Activated CD4-positive, alpha-beta T cell treated with anti-CD3 and anti-CD28 coated beads, Interleukin-2, amount 50 U/mL, for 16 hours (primary cell): ENCODE measurements at regions not wholly inside any gene's neighbourhood (a gene's known extent, or its start where the extent isn't known, plus 50 kb on each side); places are given as distances from the start of the nearest gene placed in this dataset.

Experiments used
- DNase-seq: peaks from one replicate; pipeline ENCODE4 v3.0.0-alpha.2; 2020

DNA sequence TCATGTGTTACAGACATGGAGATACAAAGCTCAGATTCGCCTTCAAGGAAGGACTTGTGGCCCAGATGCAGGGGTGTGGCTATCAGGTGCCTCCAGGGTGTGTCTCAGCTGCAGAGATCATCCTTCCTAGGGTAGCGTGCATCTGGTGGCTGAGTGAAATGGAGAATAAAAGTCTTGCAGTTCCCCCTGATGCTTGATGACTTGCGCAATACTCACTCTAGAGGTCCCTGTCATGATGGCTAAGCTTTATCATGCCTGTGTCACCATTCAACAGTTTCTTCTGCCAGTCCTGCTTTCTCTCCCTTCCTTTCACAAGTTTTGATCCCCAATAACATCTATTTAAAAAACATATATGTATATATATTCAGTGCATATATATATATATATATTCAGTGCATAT lies 228.1 kb downstream of the PAX1 start:
- no peak for DNase-seq

DNA sequence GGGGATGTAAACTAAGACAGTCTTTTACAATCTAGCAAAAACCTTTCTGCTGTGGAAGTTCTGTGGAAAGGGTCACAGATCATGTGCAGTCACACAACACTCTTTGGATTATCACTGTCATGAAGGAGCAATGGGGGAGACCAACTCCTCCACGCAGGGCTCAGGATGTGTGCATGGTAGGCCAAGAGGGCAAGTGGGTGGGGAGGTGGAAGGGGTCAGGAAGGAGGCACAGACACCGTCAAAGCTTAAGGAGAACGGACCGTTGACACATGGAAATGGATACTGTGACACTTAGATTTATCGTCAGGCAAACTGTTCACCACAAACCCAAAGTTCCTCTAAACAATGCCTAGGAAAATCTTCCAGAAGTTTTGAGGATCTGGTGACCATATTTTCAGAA lies 215.8 kb downstream of the PAX1 start:
- no peak for DNase-seq

DNA sequence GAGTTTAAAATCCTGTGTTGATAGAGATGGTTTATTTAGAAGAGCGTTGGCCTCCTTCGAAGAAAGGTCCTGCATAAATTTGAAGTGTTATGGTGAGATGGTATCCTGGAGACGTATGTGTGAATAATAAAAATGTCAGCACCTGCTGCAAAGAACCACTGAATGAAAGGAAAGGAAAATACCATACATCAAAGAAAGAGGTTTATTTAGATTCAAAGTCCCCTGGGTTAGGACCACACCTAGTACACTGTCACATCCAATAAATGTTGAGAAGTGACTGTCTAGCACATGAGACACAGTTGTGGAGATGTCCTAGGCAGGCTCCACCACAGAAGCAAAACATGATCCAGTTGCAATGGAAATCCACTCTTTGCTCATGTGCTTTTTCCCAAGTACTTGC lies 214.7 kb downstream of the PAX1 start:
- DNase-seq: no peak

DNA sequence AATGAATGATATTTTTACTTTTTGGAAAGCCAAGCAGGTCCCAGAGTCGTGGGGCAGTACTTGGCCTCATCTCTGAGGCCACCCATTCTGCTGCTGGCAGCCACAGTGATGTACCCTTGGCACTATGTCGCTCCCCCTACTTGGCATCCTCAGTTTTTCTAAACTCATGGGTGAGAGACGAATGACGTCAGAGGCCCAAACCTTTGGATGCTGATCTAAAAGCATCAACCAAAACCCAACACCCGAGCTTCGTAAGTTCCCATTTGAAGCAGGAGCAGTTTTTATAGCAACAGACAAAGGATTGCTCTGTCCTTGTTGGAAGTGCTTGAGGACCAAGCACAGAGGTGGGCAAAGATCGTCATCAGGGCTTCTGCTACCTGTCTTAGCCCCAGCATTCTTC lies 212.9 kb downstream of the PAX1 start:
- DNase-seq: no peak

DNA sequence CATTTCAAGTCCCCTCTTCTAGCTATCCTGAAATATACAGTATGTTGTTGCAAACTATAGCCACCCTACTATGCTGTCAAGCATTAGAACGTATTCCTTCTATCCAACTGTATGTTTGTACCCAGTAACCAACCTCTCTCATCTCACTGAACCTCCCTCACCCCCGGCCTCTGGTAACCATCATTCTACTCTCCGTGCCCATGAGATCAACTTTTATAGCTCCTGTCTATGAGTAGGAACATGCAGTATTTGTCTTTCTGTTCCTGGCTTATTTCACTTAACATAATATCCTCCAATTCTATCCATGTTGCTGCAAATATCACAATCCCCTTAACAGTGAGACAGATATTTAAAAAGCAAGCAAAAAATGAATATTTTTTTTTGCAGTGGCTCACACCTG lies 196.9 kb downstream of the PAX1 start:
- DNase-seq: no peak

DNA sequence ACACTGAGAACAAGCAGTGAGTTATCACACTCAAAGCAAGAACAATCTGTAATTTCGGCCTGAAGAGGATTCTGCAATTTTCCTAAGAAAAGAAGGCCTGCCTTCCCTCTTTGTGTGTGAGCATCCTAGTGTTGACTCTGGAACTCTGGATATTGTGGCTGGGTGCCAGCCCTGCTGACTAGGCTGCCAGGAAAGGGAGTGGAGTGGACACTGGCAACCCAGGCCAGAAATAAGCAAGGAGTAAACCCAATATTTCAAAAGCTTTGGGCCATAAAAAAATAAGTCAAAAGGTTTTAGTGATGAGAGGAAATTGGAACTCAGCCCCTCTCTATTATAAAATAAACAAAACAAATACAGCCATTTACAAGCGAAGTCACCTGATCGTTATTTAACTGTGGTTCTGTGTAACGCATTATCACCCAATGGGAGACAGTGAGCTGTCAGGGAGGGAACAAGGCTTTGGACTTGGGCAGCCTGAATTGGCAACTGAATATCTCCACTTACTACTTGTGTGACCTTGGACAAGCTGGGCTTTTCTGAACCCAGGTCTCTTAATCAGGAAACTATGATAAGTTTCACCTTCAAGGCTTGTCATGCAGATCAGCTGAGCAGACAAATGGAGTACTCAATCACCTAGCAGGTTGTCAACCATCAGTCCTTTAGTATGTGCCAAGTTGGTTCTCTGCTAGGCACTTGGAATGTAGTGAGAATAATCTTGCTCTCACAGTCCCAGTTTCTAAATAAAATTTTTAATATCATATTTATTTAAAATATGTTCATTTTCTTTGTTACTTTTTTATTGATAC lies 196.2 kb downstream of the PAX1 start:
- DNase-seq: no peak

DNA sequence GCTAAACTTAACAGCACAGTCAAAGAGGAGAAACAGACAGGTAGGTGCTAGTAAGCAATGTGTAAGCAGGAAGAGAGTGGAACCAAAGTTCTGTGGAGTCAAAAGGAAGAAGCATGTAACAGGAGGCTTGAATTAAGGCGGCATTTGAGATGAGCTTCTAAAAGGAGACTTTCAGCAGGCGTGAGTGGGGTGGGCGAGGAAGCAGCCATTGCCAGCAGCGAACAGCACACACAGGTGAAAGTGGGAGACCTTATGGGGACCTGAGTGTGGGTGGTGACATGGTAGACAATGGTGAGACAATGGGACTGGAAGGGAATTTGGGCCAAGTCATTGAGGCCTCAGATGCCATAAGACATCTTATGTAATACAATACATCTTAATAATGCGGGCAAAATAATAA lies 195.0 kb downstream of the PAX1 start:
- no peak for DNase-seq

DNA sequence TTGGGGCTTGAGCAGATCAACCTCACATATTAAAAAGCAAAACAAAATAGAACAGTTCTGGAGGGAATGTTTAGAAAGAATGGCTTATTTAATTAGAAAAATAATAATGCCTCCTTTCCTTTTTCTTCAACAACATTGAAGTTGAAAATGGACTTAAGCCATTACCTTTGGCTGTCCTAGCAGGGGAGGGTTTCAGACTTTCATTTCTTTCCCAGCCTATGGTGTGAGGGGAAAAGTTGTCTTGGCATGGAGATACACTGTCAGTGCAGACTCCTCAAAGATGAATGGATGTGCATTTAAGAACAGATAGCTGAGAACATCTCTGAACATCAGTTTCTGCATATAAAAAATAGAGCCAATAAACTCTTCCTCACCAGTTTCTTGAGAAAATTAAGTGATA lies 169.5 kb downstream of the PAX1 start:
- DNase-seq: no peak

DNA sequence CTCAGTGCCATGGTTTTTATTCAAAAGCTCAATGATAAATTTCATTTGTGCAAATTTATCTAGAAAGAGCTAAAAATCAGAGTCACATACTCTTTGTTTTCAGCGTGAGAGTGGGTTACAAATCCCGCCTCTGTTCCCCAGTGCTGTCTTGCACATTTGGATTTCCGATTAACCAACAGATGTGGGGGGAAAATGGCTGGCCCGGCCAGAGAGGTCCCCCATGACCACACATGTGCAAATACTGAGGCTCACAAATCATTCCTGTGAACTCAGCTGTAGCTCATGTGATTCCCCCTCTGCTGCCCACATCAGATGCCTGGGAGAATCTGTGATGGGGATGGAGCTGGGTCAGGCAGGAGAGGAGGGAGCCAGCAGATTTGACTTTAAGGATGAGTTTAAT lies 168.7 kb downstream of the PAX1 start:
- DNase-seq: no peak

DNA sequence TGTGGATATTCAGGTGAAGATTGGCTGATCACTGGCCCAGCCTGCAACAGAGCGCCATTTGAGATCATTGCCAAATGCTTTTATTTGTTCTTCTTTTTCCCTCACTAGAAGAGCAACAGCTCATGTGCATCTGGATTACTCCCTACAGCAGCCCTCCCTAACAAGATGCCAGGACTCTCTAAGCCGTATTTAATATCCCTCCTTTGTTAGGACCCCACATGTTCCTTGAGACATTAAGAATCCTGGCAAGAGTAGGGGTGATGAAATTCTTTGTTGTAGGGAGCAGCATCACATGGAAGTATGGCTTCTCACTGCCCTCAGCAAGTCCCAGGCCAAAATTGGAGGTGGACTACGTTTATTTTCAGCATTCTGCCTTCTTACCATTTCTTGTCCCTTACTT lies 167.8 kb downstream of the PAX1 start:
- no peak for DNase-seq

DNA sequence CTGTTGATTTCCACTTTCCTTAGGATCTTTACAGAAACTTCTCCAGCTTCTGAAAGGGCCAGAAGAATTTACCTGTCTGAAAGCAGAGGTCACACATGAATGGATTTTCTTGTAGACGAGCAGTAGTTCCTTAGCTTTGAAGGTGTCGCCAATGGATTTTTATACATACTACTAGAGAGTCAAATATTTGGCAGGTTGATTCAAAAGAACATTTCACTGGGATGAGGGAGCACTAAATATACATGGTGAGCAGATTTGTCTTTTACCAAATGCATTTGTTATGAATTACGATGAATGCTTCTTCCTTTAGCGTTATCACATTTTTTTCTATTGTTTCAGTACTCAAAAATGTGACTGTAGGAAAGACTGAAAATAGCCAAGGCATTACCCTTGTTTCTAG lies 162.3 kb downstream of the PAX1 start:
- DNase-seq: no peak

DNA sequence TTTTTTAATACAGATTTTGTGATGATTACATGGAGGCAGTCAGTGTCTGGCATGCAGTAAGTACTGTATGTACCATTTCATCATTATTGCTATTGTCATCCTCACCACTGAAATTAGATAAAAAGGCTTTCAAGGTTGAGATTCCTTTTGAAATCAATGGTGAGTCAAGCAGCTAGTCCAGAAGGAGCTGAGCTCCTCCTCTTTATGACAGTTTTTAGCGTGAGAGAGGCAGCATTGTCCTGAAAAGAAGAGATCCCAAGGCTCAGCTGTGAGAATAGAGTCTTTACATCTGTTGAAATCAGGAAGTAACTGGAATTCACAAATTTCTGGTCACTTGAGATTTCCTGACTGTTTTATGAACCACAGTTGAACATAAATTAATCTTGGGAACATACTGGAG lies 161.9 kb downstream of the PAX1 start:
- DNase-seq: no peak

DNA sequence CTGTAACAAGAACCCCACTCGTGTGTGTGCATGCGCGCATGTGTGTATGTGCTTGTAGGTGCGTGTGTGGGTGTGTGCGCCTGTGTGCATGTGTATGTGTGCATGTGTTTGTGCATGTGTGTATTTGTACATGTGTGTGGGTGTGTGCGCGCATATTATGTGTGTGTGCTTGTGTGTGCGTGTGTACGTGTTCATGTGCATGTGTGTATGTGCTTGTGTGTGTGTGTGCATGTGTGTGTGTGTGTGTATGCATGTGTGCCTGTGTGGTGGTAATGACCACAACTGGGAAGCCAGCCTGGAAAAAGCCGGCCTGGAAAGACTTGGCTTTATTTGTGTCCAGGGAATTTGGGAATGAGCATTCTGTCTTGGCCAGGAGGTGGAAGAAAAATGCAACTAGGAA lies 157.5 kb downstream of the PAX1 start:
- no peak for DNase-seq

DNA sequence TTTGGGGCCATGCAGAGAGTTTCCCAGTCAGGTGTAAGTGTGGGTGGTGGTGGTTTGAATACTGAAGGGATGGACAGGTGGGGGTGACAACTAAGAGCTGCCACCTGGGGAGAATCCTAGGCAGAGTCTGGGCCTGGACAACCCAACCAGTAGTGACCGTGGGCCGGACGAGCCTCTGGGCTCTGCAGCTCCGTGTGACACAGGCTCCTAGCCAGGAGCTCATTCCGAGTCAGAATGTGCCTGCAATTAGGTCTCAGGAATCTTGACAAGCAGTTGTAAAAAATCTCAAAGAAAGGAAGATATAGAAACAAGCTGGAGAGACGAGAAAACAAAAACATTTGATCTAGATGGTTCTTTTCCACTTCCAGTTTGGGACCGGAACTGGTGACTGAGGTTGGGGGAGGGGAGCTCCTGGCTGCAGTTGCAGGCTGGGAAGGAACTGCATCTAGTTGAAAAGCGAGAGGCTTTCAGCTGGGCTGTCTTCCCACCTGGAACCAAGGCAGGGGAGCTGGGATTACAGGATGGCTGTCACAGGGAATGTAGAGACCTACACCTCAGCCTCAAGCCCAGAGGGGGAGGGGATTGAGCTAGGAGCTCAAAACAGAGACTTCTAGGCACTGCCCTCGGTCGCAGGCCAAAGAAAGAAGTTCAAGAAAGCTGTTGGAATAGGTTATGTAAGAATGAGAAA lies 156.9 kb downstream of the PAX1 start:
- no peak for DNase-seq

DNA sequence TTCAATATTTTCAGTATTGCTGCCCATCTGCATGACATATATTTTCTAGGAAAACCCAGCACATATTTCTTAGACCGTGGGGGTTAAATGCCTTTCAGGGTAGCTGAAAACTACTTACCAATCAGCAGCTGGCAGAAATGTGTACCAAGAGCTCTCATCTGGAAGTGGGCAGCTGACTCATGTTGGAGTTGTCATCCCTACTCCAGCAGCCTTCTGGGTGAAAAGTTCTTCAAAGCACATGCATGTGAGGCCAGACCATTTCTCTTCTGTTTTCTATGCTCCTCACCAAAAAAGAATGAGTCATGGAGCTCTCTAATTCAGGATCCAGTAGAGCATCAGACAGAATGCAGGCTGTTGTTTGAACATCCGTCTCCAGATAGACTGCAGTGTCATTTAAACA lies 135.5 kb downstream of the PAX1 start:
- no peak for DNase-seq

DNA sequence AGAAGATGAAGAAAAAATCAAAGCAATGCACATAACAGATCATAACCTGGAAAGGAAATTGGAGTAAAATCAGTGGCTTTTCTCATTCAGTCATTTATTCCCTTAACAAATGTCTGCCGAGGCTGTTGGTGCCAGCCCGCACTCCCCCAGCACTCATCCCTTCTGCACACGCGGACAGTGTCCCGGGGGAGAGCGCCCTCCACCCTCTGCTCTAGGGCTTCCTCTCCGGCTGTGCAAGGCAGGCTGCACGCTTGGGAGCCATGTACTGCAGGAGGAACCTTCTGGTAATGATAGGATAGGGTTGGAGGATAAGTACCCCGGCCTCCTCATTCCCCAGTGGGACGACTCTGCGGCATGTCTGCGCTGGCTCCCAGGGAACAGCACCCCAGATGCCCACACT lies 134.5 kb downstream of the PAX1 start:
- DNase-seq: no peak

DNA sequence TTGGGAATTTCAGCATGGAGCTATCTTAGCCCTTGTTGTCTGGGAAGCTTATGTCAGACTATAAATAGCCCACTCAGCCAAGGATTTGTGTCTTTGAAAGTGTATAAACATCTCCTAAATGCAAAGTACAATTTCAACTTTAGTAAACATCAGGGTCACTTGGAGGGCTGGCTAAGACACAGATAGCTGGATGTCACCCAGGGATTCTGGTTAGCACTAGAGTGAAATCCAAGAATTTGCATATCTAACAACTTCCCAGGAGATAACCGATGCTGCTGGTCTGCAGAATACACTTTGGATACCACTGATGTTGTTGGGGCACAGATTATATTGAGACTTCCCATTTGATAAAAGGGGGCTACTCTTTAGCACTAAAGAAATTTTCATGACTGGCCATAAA lies 130.9 kb downstream of the PAX1 start:
- DNase-seq: no peak

DNA sequence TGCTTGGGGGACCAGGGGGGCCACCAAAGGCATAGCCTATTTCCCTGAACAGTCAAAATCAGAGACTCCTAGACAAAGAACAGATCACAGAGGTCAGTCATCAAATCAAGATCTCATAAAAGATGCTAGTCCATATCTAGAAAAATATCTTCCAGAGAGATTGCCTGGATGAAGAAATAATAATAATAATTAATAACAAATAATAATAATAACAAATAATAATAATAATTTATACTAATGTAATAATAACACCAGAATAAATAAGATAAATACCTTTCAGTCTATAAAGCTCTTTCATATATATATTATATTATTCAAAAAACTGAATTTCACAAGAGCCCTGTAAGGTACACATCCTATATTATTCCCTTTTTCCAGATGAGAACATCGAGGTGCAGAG lies 129.6 kb downstream of the PAX1 start:
- DNase-seq: no peak

DNA sequence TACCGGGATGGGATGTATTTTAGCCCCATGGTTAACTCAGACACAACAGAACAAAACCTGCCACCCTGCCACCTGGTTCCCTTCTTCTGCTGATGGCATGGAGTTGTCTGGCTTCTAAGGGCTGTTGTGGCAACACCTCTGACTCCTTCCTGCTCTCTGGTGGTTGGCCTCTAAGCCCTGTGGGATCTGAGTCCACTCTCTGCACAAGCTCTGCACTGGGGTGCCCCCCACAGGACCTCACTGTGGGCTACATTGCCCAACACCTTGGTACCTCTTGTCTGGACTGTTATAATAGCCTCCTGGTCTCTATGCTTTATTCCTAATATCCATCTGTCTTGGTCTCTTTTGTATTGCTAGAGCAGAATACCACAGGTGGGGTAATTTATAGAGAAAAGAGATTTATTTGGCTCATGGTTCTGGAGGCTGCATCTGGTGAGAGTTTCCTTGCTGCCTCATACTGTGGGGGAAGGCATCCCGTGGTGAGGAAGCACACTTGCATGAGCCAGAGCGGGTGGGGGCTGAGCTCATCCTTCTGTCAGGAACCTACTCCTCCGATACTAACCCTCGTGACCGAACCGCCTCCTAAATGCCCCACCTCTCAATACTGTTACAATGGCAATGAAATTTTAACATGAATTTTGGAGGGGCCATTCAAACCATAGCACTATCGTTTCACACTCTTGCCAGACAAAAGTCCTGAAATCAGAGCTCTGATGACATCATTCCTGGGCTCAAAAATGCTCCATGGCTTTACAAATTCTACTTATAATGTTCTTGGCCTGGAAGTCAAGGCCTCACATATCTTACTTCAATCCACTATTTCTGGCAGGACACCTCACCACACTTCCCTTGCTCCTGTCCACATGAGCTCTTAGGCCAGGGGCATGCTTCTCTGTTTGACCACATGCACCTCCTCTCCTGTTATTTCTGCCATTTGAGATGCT lies 127.2 kb downstream of the PAX1 start:
- no peak for DNase-seq

DNA sequence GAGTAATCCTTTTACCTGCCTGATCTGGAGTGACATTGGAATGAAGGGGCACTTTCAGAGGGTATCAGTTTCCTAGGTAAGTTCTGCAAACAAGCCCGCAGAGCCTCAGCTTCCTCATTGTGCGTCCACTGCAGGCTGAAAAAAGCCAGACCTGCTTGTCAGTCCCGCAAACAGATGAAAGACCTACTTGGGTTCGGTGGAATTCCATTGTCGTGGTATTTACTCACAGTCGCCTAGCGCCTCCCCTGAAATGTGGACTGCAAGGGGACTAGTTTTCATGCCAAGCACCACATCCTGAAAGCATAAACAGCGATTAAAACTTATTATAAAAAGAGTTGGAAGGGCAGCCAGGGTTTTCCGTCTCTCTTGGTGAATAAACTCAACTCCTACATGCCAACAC lies 121.5 kb downstream of the PAX1 start:
- no peak for DNase-seq

DNA sequence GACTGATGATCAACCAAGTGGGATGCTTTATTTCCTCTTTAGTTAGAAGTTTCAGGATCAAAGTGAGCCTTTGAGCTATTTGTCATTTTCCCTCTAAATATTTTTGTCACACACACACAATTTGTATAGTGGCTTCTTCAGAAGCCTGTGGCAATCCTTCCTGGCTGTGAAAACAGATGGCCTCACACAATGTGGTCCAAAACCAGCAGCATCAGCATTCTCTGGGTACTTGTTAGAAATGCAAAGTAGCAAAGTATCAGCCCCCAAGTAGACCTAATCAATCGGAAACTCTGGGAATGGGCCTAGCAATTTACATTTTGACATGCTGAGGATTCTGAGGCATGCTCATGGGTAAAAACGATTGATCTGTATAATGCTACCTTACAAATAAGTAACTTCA lies 115.9 kb downstream of the PAX1 start:
- no peak for DNase-seq

DNA sequence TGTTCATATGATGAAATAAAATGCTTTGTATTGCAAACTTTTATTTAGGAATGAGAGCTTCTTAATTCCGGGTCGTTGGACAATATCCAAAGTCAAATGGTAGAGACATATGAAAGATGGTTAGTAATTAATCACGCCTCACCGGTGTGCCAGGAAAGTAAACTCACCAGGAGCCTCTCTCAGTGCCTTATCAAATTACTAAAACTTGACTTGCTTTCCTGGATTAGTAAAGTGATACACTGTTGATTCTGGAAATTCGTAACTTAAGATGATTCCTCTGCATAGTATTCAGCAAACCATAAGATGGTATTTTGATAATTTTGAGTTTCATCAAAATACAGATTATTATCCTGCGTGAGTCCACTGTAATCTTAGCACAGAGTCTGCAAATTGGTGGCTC lies 115.2 kb downstream of the PAX1 start:
- DNase-seq: no peak

DNA sequence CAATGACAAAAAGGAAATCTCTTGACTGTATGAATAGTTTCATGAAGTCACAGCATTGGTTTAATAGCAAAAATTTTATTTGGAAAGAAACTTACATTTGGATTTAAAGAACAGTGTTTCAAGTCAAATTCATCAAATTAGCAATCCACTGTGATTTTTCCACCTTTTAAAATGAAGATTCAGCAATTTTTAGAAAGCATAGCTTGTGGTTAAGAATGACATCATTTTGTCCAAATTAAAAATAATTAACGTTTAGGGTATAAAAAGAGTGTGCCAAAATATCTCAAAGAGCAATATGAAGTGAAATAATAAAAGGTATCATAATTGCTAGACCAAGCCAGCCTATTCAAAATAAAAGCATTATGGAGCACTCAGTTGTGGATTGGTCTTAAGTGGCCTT lies 114.6 kb downstream of the PAX1 start:
- no peak for DNase-seq

DNA sequence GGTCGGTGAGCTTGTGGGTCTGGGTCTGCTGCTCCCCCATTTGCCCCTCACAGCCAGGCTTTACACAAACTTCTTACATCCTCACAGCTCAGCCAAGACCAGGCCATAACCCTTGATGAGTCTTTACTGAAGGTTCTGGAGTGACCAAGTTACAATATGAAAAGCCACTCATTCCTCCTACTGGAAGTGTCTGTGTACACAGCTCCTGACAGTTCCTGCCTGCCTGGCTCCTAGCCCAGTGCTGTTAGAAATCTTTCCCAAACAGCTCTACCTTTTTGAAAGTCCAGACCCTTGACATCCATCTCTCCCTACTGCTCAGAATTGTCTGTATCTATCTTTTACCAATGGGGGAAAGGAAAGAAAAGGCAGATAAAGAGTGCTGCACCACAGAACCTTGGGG lies 106.9 kb downstream of the PAX1 start:
- DNase-seq: no peak
